KMS-11 (cell line): ENCODE measurements at regions not wholly inside any gene's neighbourhood (a gene's known extent, or its start where the extent isn't known, plus 50 kb on each side); places are given as distances from the start of the nearest gene placed in this dataset.

ENCODE experiments used
- H2AFZ ChIP-seq: fragments of 200-600 bp; sonication (generic); 2 replicates; pipeline ENCODE4 v1.6.1; 2016; ENCODE audit warnings: antibody characterized with exemption, mixed run types, low read depth
- H3K27ac ChIP-seq: fragments of 200-600 bp; sonication (generic); 2 replicates; pipeline ENCODE4 v1.6.1; 2016; ENCODE audit warnings: mild to moderate bottlenecking, mixed run types
- H3K27me3 ChIP-seq: fragments of 200-600 bp; sonication (generic); 2 replicates; pipeline ENCODE4 v1.6.1; 2017; ENCODE audit warnings: mild to moderate bottlenecking, low read depth, mixed run types, moderate library complexity; ENCODE audit not compliant: insufficient read depth
- H3K36me3 ChIP-seq: fragments of 200-600 bp; sonication (generic); 2 replicates; pipeline ENCODE4 v1.6.1; 2017; ENCODE audit warnings: mild to moderate bottlenecking, mixed run types; ENCODE audit not compliant: insufficient read depth
- H3K4me1 ChIP-seq: fragments of 200-600 bp; sonication (generic); 2 replicates; pipeline ENCODE4 v1.6.1; 2016; ENCODE audit warnings: mild to moderate bottlenecking, low read depth, mixed run types; ENCODE audit not compliant: poor library complexity, severe bottlenecking
- H3K4me2 ChIP-seq: fragments of 200-600 bp; sonication (generic); 2 replicates; pipeline ENCODE4 v1.7.0; 2016; ENCODE audit warnings: mild to moderate bottlenecking, mixed run types
- H3K4me3 ChIP-seq: fragments of 200-600 bp; sonication (generic); IDR thresholded peaks from 2 replicates; pipeline ENCODE4 v1.6.1; 2017; ENCODE audit warnings: low read depth, low read length, mixed read lengths; ENCODE audit not compliant: insufficient read depth
- H3K79me2 ChIP-seq: fragments of 200-600 bp; sonication (generic); 2 replicates; pipeline ENCODE4 v1.6.1; 2016; ENCODE audit warnings: low read depth, mixed run types; ENCODE audit not compliant: insufficient read depth
- H3K9ac ChIP-seq: fragments of 200-600 bp; sonication (generic); 2 replicates; pipeline ENCODE4 v1.6.1; 2016; ENCODE audit warnings: mild to moderate bottlenecking, mixed run types
- H4K20me1 ChIP-seq: fragments of 200-600 bp; sonication (generic); 2 replicates; pipeline ENCODE4 v1.6.1; 2016; ENCODE audit warnings: mild to moderate bottlenecking, mixed run types; ENCODE audit not compliant: insufficient read depth
- TF ChIP-seq, protein P1 (sequence below): fragments of 200-600 bp; sonication (generic); conservative IDR thresholded peaks from 2 replicates; pipeline ENCODE4 v1.6.1; 2017; ENCODE audit warnings: low read depth, mild to moderate bottlenecking, antibody characterized with exemption, low read length, moderate library complexity, mixed read lengths

DNA sequence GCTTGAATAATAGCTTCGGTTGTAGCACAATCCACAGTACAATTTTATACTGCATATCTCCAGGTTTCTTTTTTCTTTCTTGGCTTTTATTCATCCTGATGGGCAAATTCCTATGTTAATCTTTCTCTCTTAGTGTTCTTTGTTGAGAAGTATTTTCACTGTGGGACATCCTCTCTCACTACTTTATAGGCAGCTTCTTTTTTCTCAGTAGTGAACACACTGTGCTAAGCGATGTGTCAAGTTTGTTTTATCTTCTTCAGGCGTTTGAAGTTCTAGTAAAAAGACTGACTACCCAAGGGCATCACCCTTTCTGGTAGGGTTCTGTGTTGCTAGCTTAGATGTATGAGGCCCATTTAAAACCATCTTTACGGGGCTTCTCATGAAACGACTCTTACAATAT, 182.1 kb downstream of the FAM170A start:
- H3K79me2 ChIP-seq: no peaks in the 10 kb centered on the region
- no peak overlapping the region for H3K9ac ChIP-seq
- no peak overlapping the region for H3K4me2 ChIP-seq
- no peaks in the 10 kb centered on the region for H4K20me1 ChIP-seq
- H3K27me3 ChIP-seq: no peaks in the 10 kb centered on the region
- no peaks in the 10 kb centered on the region for H3K4me1 ChIP-seq
- H3K27ac ChIP-seq: no peak overlapping the region
- no peak overlapping the region for H3K4me3 ChIP-seq
- TF ChIP-seq, protein P1, sequence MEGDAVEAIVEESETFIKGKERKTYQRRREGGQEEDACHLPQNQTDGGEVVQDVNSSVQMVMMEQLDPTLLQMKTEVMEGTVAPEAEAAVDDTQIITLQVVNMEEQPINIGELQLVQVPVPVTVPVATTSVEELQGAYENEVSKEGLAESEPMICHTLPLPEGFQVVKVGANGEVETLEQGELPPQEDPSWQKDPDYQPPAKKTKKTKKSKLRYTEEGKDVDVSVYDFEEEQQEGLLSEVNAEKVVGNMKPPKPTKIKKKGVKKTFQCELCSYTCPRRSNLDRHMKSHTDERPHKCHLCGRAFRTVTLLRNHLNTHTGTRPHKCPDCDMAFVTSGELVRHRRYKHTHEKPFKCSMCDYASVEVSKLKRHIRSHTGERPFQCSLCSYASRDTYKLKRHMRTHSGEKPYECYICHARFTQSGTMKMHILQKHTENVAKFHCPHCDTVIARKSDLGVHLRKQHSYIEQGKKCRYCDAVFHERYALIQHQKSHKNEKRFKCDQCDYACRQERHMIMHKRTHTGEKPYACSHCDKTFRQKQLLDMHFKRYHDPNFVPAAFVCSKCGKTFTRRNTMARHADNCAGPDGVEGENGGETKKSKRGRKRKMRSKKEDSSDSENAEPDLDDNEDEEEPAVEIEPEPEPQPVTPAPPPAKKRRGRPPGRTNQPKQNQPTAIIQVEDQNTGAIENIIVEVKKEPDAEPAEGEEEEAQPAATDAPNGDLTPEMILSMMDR: no peak
- H2AFZ ChIP-seq: no peak overlapping the region
- no peaks in the 10 kb centered on the region for H3K36me3 ChIP-seq

DNA sequence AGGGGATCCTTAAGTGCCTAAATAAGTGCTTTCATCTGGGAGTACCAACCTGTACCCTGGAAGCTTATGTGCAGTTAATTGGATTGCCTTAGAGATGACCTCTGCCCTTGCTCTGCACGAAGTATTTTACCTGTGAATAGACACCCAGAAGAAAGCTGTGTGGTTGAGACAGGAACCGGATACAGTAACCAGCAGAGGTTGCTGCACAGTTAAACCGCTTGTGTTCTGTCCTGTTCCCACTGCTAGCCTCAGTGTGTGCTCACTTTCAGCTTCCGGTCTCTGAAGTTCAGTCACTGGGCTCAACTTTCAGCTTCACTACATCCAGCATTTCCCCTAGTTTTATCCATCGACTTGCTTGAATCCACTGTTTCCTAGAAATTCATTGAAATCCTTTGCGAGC, 185.3 kb downstream of the FAM170A start:
- H3K27ac ChIP-seq: no peak overlapping the region
- H4K20me1 ChIP-seq: no peaks in the 10 kb centered on the region
- H3K4me3 ChIP-seq: no peak overlapping the region
- no peaks in the 10 kb centered on the region for H3K27me3 ChIP-seq
- H3K4me1 ChIP-seq: no peaks in the 10 kb centered on the region
- H3K36me3 ChIP-seq: no peaks in the 10 kb centered on the region
- no peak overlapping the region for H3K4me2 ChIP-seq
- no peak overlapping the region for H2AFZ ChIP-seq
- TF ChIP-seq, protein P1: no peak
- no peak overlapping the region for H3K9ac ChIP-seq
- H3K79me2 ChIP-seq: no peaks in the 10 kb centered on the region

DNA sequence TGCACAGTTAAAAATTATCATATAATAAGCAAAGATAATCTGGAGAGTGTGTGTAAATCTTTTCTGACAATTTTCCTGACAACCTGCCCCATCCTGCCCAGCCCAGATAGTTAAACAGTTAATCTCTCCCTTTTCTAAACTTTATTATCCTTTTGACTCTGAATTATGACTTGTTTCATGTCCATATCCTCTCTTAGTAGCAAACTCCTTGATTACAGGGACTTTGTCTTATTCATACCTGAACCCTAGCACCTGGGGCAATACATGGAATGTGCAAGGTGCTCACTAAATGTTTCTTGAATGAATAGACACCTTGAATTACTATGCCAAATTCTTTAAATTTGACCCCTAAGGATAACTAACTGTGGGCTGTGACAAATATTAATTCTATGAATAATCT, 186.7 kb downstream of the FAM170A start:
- H3K27me3 ChIP-seq: no peaks in the 10 kb centered on the region
- no peak overlapping the region for H3K4me2 ChIP-seq
- no peak overlapping the region for H3K4me3 ChIP-seq
- no peaks in the 10 kb centered on the region for H3K4me1 ChIP-seq
- no peaks in the 10 kb centered on the region for H3K36me3 ChIP-seq
- no peaks in the 10 kb centered on the region for H3K79me2 ChIP-seq
- no peak overlapping the region for H2AFZ ChIP-seq
- no peaks in the 10 kb centered on the region for H4K20me1 ChIP-seq
- H3K9ac ChIP-seq: no peak overlapping the region
- TF ChIP-seq, protein P1: no peak
- no peak overlapping the region for H3K27ac ChIP-seq

DNA sequence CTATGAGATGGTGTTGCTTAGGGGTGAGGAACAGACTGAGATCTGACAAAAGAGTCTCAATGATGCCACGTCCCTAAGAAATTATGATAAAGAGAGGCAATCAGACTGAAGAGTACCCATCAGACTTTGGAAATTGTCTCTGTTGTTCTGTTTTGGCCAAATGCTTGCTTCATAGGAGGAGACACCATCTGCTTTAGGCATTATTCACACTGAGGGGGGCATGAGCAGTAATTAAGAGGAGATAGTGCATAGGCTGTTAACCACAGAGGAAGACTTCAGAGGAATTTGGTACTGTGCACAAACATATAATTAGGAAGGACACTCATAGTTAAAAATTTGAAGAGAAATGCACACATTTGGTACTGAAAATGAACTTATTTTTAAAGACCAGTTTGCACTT, 190.7 kb downstream of the FAM170A start:
- H3K36me3 ChIP-seq: no peaks in the 10 kb centered on the region
- H4K20me1 ChIP-seq: no peaks in the 10 kb centered on the region
- H3K4me3 ChIP-seq: no peak overlapping the region
- H3K27ac ChIP-seq: no peak overlapping the region
- no peaks in the 10 kb centered on the region for H3K27me3 ChIP-seq
- TF ChIP-seq, protein P1: no peak
- no peak overlapping the region for H2AFZ ChIP-seq
- no peaks in the 10 kb centered on the region for H3K79me2 ChIP-seq
- no peak overlapping the region for H3K4me2 ChIP-seq
- no peak overlapping the region for H3K9ac ChIP-seq
- no peaks in the 10 kb centered on the region for H3K4me1 ChIP-seq

DNA sequence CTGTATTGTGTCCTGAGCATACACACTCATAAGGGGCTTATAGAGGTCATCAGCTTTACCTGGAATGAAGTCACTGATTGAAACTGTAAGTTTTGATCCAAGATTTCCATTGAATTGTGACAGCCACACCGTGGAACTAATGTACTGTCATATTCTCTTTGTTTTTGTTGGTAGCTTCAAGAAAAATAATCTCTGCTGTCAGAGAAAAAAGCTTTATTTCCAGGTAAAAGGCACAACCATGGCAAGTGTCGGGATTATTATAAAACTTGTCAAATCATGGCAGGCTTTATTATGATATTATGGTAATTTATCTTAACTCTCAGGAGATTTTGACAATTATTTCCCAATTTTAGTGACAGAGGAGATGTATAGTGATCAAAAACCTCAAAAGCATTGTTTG, 191.2 kb downstream of the FAM170A start:
- Histone ChIP-seq H3K27me3 (no peaks in the 10 kb centered on the region), H4K20me1 (no peaks in the 10 kb centered on the region), H3K4me2 (no peak overlapping the region), H3K27ac (no peak overlapping the region), H2AFZ (no peak overlapping the region), H3K9ac (no peak overlapping the region), H3K36me3 (no peaks in the 10 kb centered on the region), H3K79me2 (no peaks in the 10 kb centered on the region), H3K4me1 (no peaks in the 10 kb centered on the region), H3K4me3 (no peak overlapping the region)
- TF ChIP-seq, protein P1: no peak
